Kidney epithelial cell (primary cell): ENCODE measurements at regions not wholly inside any gene's neighbourhood (a gene's known extent, or its start where the extent isn't known, plus 50 kb on each side); places are given as distances from the start of the nearest gene placed in this dataset.

ENCODE experiments used
- DNase-seq: peaks from one replicate; pipeline ENCODE4 v3.0.0-alpha.2; 2010; ENCODE audit warnings: low read depth
- H3K27me3 ChIP-seq: 2 replicates; pipeline ENCODE4 v1.6.0; 2011; ENCODE audit warnings: low read length; ENCODE audit not compliant: control insufficient read depth, insufficient read depth
- H3K36me3 ChIP-seq: 2 replicates; pipeline ENCODE4 v1.5.1; 2011; ENCODE audit warnings: low read length; ENCODE audit not compliant: control insufficient read depth, insufficient read depth
- H3K4me3 ChIP-seq: 2 replicates; pipeline ENCODE4 v1.5.1; 2011; ENCODE audit warnings: low read depth, mild to moderate bottlenecking, control low read depth, low read length
- CTCF ChIP-seq: IDR thresholded peaks from 2 replicates; pipeline ENCODE4 v1.5.1; 2011; ENCODE audit warnings: mild to moderate bottlenecking, moderate library complexity, low read length, control low read depth, inconsistent platforms; ENCODE audit not compliant: insufficient read depth, poor library complexity, severe bottlenecking

DNA sequence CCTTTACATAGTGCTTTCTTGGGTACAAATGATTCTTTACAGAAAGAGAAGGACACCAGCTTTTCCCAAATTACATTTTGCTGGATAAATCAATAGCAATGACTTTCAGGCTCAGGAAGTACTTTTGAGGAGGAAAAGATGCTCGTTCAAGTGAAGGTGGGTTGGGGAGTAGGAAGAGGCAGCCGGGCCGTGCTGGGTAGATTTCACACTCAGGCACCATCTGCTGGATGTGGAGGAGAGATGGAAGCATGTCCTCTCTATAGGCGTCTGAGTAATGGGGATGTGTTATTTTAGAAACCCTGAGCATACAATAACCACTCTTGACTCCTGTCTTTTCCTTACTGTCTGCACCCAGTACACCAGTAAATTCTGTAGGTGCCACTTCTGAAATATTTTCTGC is 152.3 kb upstream of the LARGE1 start:
- no peak for TF ChIP-seq CTCF
- no peak overlapping the region for H3K4me3 ChIP-seq
- H3K27me3 ChIP-seq = no peaks in the 10 kb centered on the region
- no peaks in the 10 kb centered on the region for H3K36me3 ChIP-seq
- DNase-seq = no peak

DNA sequence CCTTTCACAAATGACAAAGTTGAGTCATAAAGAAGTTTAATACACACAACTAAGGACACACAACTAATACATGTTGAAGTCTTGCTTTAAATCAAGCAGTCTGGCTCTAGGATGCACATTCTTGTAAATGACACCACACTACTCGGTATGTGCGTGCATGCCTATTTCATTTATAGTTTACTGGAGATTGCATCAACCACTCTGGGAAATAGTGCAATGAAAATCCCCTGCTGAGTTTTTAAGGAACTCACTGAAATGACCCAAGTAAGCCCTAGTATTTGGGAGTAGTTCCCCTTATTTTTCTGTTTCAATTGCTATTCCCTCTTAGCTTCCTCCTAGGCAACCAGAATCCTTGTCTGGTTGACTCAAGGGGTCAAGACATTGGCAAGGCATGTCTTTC is 160.2 kb upstream of the LARGE1 start:
- H3K4me3 ChIP-seq = no peak overlapping the region
- TF ChIP-seq CTCF = no peak
- no peak for DNase-seq
- no peaks in the 10 kb centered on the region for H3K36me3 ChIP-seq
- no peaks in the 10 kb centered on the region for H3K27me3 ChIP-seq

DNA sequence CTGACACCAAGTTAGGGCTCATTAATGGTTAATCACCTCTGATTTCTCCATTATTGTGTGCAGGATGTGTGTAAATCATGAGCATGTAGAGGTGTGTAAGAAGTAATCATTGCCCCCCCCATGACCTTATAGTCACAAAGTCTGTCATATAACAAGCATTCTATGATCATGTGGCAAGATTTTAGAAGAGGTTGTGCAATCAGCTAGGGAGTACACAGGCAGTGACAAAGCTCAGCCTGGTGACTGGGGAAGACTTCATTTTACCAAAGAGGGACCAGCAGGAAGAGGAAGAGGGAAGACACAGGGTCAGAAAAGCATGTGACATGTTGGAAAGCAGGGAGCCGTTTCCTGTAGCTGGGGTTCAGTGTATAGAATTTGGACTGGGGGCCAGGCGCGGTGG is 176.5 kb upstream of the LARGE1 start:
- no peak for TF ChIP-seq CTCF
- H3K36me3 ChIP-seq = no peaks in the 10 kb centered on the region
- H3K4me3 ChIP-seq = no peak overlapping the region
- DNase-seq = no peak
- H3K27me3 ChIP-seq = no peaks in the 10 kb centered on the region

DNA sequence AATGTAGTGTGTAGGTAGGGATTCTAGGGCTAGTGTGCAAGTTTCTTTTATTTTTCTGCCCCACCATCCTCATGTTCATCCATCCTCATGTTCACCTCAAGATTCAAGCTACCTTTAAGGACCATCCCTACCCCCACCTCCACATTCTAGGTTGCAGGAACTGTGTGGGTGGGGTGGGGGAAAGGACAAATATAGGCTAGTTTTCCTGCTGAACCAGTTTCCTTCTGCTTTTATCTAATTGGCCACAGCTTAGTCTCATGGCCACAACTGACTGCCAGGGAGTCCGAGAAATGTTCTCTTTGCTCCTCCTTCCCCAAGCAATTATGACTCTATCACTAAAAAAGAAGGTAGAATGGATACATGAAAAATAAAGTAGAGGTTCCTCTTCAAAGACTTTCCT is 179.0 kb upstream of the LARGE1 start:
- no peaks in the 10 kb centered on the region for H3K36me3 ChIP-seq
- DNase-seq = no peak
- TF ChIP-seq CTCF = no peak
- H3K4me3 ChIP-seq = no peak overlapping the region
- no peaks in the 10 kb centered on the region for H3K27me3 ChIP-seq

- no peak for DNase-seq
- H3K4me3 ChIP-seq = no peak overlapping the region
- TF ChIP-seq CTCF = no peak
- no peaks in the 10 kb centered on the region for H3K27me3 ChIP-seq
- H3K36me3 ChIP-seq = no peaks in the 10 kb centered on the region
Observed at GRCh38 chr22:34102633-34103032, 182.4 kb upstream of the LARGE1 start.

GRCh38 chr22:34105461-34106062 is 185.3 kb upstream of the LARGE1 start:
- no peaks in the 10 kb centered on the region for H3K36me3 ChIP-seq
- no peak overlapping the region for H3K4me3 ChIP-seq
- no peak for DNase-seq
- peak; percentile 49 for TF ChIP-seq CTCF
- H3K27me3 ChIP-seq = no peaks in the 10 kb centered on the region
